IMR-90 (cell line): ENCODE measurements at regions not wholly inside any gene's neighbourhood (a gene's known extent, or its start where the extent isn't known, plus 50 kb on each side); places are given as distances from the start of the nearest gene placed in this dataset.

ENCODE experiments used
- ATAC-seq: fragments of 200-7000 bp; cut with Tn5 transposase; 2 replicates; pipeline ENCODE4 v1.9.1; 2020; ENCODE audit warnings: low read depth, mild to moderate bottlenecking, moderate library complexity
- BruUV-seq: library from RNA; stranded (reverse); fragments of 400-500 nt; replicated peaks from 2 replicates; lab custom pipeline; 2021; lab: Mats Ljungman, UMichigan
- CTCF ChIA-PET: fragments of 300-600 bp; formaldehyde crosslinking; extraction: SDS; loops from one replicate; lab custom pipeline; 2021; ENCODE audit warnings: antibody characterized with exemption; lab: Yijun Ruan, JAX
- POLR2A ChIA-PET: fragments of 300-600 bp; sonication (Branson Sonifier 250); formaldehyde crosslinking; loops from one replicate; lab custom pipeline; 2022; ENCODE audit warnings: antibody characterized with exemption; ENCODE audit not compliant: unreplicated experiment; lab: Charles Lee
- DNase-seq: peaks from one replicate; pipeline ENCODE4 v3.0.0; 2013
- H2AFZ ChIP-seq: replicated peaks from 2 replicates; pipeline ENCODE3; 2013; ENCODE audit warnings: low read length, mild to moderate bottlenecking; ENCODE audit not compliant: poor library complexity
- H2AK5ac ChIP-seq: 2 replicates; pipeline ENCODE4 v1.6.1; 2013; ENCODE audit warnings: low read depth, low read length, inconsistent platforms
- H2AK9ac ChIP-seq: replicated peaks from 2 replicates; pipeline ENCODE3; 2013; ENCODE audit warnings: mild to moderate bottlenecking, low read depth, low read length, moderate library complexity; ENCODE audit not compliant: poor library complexity
- H2BK120ac ChIP-seq: 2 replicates; pipeline ENCODE4 v1.6.1; 2013; ENCODE audit warnings: low read depth, low read length, inconsistent platforms
- H2BK15ac ChIP-seq: 3 replicates; pipeline ENCODE4 v1.6.1; 2013; ENCODE audit warnings: low read depth, low read length, inconsistent platforms
- H2BK20ac ChIP-seq: 2 replicates; pipeline ENCODE4 v1.6.1; 2013; ENCODE audit warnings: low read depth, mild to moderate bottlenecking, inconsistent platforms, low read length, moderate library complexity
- H2BK5ac ChIP-seq: 2 replicates; pipeline ENCODE4 v1.6.1; 2013; ENCODE audit warnings: mild to moderate bottlenecking, low read depth, low read length, inconsistent platforms; ENCODE audit not compliant: poor library complexity, severe bottlenecking
- H3K14ac ChIP-seq: replicated peaks from 2 replicates; pipeline ENCODE4 v1.6.1; 2013; ENCODE audit warnings: low read depth, low read length, inconsistent platforms
- H3K18ac ChIP-seq: 2 replicates; pipeline ENCODE4 v1.6.1; 2013; ENCODE audit warnings: low read depth, low read length, control low read depth
- H3K23ac ChIP-seq: 2 replicates; pipeline ENCODE4 v1.6.1; 2013; ENCODE audit warnings: low read depth, low read length, inconsistent platforms
- H3K27ac ChIP-seq: 2 replicates; pipeline ENCODE4 v1.5.1; 2013; ENCODE audit warnings: mild to moderate bottlenecking, control low read depth, low read length; ENCODE audit not compliant: insufficient read depth
- H3K27me3 ChIP-seq: 2 replicates; pipeline ENCODE4 v1.6.1; 2013; ENCODE audit warnings: low read length; ENCODE audit not compliant: control insufficient read depth, insufficient read depth
- H3K36me3 ChIP-seq: 2 replicates; pipeline ENCODE4 v1.6.1; 2013; ENCODE audit warnings: low read length, mixed read lengths; ENCODE audit not compliant: control insufficient read depth, insufficient read depth
- H3K4ac ChIP-seq: 2 replicates; pipeline ENCODE4 v1.6.1; 2013; ENCODE audit warnings: low read depth, low read length, inconsistent platforms
- H3K4me1 ChIP-seq: 2 replicates; pipeline ENCODE4 v1.6.1; 2013; ENCODE audit warnings: low read length, mixed read lengths; ENCODE audit not compliant: control insufficient read depth, insufficient read depth
- H3K4me2 ChIP-seq: 2 replicates; pipeline ENCODE4 v1.6.1; 2013; ENCODE audit warnings: low read depth, mild to moderate bottlenecking, control low read depth, low read length, moderate library complexity
- H3K4me3 ChIP-seq: 2 replicates; pipeline ENCODE4 v1.5.1; 2013; ENCODE audit warnings: low read depth, mild to moderate bottlenecking, control low read depth, low read length, moderate library complexity; ENCODE audit not compliant: insufficient read depth
- H3K56ac ChIP-seq: 2 replicates; pipeline ENCODE4 v1.6.1; 2013; ENCODE audit warnings: low read length, inconsistent platforms; ENCODE audit not compliant: insufficient read depth; ENCODE audit errors: extremely low read depth
- H3K79me1 ChIP-seq, 2 experiments: 2 replicates each; pipeline ENCODE4 v1.6.1; 2013; ENCODE audit warnings: low read length in 2 of 2, inconsistent platforms in 1 of 2, low read depth in 1 of 2
- H3K9ac ChIP-seq: 2 replicates; pipeline ENCODE4 v1.6.1; 2013; ENCODE audit warnings: low read depth, low read length, control low read depth
- H3K9me1 ChIP-seq: 2 replicates; pipeline ENCODE4 v1.6.1; 2013; ENCODE audit warnings: low read length, inconsistent platforms; ENCODE audit not compliant: insufficient read depth
- H3K9me3 ChIP-seq: 2 replicates; pipeline ENCODE4 v1.6.1; 2013; ENCODE audit warnings: low read length; ENCODE audit not compliant: control insufficient read depth, insufficient read depth
- H4K20me1 ChIP-seq: 2 replicates; pipeline ENCODE4 v1.6.1; 2013; ENCODE audit warnings: low read length, inconsistent platforms; ENCODE audit not compliant: insufficient read depth
- H4K5ac ChIP-seq: 2 replicates; pipeline ENCODE4 v1.6.1; 2013; ENCODE audit warnings: mild to moderate bottlenecking, low read depth, low read length, control low read depth
- H4K8ac ChIP-seq, 2 experiments: 2 replicates each; pipeline ENCODE4 v1.6.1; 2013; ENCODE audit warnings: low read depth in 2 of 2, low read length in 2 of 2, control low read depth in 1 of 2, inconsistent platforms in 1 of 2
- H4K91ac ChIP-seq: 2 replicates; pipeline ENCODE4 v1.6.1; 2013; ENCODE audit warnings: low read depth, low read length, inconsistent platforms; ENCODE audit not compliant: insufficient read depth
- BHLHE40 ChIP-seq: fragments of 150-350 bp; IDR thresholded peaks from 2 replicates; pipeline ENCODE4 v1.6.1; 2016; ENCODE audit warnings: mild to moderate bottlenecking, low read depth, low read length
- NFE2L2 ChIP-seq: fragments of 150-350 bp; IDR thresholded peaks from 2 replicates; pipeline ENCODE4 v1.6.1; 2016; ENCODE audit warnings: low read depth, mild to moderate bottlenecking, low read length
- WGBS, 2 experiments: methylation state at CpG; one replicate each; pipeline versions ENCODE4 v1.1.5 to v1.1.7; 2013; ENCODE audit warnings: missing lambda C conversion rate in 2 of 2; ENCODE audit not compliant: insufficient read length in 1 of 2; ENCODE audit errors: extremely low coverage in 2 of 2; 5-methylcytosine and 5-hydroxymethylcytosine counted together
- dilution Hi-C: fragments of 300-500 bp; cut with HindIII; formaldehyde crosslinking; loops from one replicate; pipeline ENCODE4 v1.14.3; 2018; ENCODE audit warnings: low sequenced_read_pairs; ENCODE audit not compliant: unreplicated experiment
- in situ Hi-C: fragments of 300-500 bp; cut with MboI; formaldehyde crosslinking; loops from 3 replicates; pipeline ENCODE4 v1.14.3; 2019; ENCODE audit warnings: low sequenced_read_pairs, inconsistent platforms, mixed read lengths
- intact Hi-C: fragments of 100-400 bp; cut with micrococcal nuclease; formaldehyde crosslinking; loops from 2 replicates; pipeline ENCODE4 v1.10.0; 2022
- TF ChIP-seq, protein P1 (sequence below): fragments of 150-350 bp; IDR thresholded peaks from 2 replicates; pipeline ENCODE4 v1.6.1; 2017; ENCODE audit warnings: mild to moderate bottlenecking, antibody characterized with exemption, low read length, low read depth
- TF ChIP-seq, protein P2 (sequence below): conservative IDR thresholded peaks from 2 replicates; pipeline ENCODE4 v1.5.1; 2012; ENCODE audit warnings: mild to moderate bottlenecking, low read depth, low read length, improper control_type of control experiment

DNA sequence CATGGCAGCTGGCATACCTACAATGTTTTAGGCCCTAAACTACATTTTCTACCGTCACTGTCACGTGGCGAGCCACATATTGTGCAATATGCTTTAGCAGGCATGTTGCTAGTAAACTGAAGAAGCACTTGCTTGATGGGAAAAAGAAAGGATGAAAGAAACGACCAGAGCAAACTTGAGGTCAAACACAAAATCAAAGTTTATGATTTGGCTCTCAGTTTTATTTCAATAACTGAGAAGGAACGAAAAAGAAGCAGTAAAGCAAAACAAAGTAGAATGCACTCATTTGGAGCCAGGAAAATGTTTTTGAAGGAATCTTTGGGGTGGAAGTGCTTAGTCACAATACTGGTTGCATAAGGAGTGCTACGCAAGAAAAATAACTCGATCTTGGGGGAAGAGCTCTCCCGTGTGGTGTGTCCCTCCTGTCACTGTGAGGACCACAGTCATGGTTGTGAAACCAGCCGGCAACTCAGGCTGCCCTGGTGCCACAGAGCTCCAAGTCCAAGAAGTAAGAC is 349.8 kb downstream of the RBM43 start (continued):
- TF ChIP-seq, protein P1, sequence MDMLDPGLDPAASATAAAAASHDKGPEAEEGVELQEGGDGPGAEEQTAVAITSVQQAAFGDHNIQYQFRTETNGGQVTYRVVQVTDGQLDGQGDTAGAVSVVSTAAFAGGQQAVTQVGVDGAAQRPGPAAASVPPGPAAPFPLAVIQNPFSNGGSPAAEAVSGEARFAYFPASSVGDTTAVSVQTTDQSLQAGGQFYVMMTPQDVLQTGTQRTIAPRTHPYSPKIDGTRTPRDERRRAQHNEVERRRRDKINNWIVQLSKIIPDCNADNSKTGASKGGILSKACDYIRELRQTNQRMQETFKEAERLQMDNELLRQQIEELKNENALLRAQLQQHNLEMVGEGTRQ = peak; percentile 95
- TF ChIP-seq BHLHE40 = peak; percentile 91

DNA sequence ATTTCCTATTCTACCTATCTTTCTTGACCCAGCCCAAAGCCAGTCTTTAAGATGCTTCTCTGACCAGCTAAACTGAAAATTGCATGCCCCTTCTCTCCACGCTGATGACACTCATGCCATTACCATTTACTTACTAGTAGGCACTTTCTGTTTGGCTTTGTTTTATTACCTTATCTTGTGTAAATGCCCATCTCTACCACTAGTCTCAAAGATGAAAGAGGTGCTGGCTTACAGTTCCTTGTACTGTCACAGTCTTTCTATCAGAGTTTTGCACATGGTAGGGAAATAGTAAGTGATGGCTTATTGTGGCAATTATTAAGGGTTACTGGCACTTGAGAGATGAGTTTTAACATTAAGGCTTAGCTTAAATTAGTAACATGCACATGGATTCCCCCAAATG is 352.1 kb downstream of the RBM43 start:
- H3K79me1 ChIP-seq = no peaks in the 10 kb centered on the region
- H4K8ac ChIP-seq = no peak overlapping the region
- H2BK120ac ChIP-seq = peak overlapping the region; percentile 64; the same call in 1 of the 2 replicates
- TF ChIP-seq, protein P2, sequence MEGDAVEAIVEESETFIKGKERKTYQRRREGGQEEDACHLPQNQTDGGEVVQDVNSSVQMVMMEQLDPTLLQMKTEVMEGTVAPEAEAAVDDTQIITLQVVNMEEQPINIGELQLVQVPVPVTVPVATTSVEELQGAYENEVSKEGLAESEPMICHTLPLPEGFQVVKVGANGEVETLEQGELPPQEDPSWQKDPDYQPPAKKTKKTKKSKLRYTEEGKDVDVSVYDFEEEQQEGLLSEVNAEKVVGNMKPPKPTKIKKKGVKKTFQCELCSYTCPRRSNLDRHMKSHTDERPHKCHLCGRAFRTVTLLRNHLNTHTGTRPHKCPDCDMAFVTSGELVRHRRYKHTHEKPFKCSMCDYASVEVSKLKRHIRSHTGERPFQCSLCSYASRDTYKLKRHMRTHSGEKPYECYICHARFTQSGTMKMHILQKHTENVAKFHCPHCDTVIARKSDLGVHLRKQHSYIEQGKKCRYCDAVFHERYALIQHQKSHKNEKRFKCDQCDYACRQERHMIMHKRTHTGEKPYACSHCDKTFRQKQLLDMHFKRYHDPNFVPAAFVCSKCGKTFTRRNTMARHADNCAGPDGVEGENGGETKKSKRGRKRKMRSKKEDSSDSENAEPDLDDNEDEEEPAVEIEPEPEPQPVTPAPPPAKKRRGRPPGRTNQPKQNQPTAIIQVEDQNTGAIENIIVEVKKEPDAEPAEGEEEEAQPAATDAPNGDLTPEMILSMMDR = 0 out of 2 replicates have a peak, but pooled peaks have one; percentile 17
- no peak for TF ChIP-seq NFE2L2
- POLR2A ChIA-PET = no interaction called here
- no peak overlapping the region for H3K9ac ChIP-seq
- no peak overlapping the region for H4K91ac ChIP-seq
- no peaks in the 10 kb centered on the region for H4K20me1 ChIP-seq
- H3K4ac ChIP-seq = no peak overlapping the region
- H3K27ac ChIP-seq = no peak overlapping the region
- DNase-seq = no peak
- no peak overlapping the region for H3K56ac ChIP-seq
- H4K5ac ChIP-seq = peak overlapping the region; percentile 66; the same call in 1 of the 2 replicates
- no peak overlapping the region for H2BK15ac ChIP-seq
- no peak overlapping the region for H3K4me2 ChIP-seq
- H3K14ac ChIP-seq = no peak overlapping the region; the same call in 1 of the 2 replicates
- in situ Hi-C loops = loop anchor here (5.0 to 25.0 kb wide), 2 partner anchors 422 to 1322 kb away; partner anchors contain the start of genes MMADHC and RND3
- dilution Hi-C loops = no loop called here
- WGBS, 2 experiments = 80% methylated on average over 1 of the region's 1 CpG; no CpG with 5 or more reads in 1 of the 2 experiments
- H3K9me1 ChIP-seq = no peaks in the 10 kb centered on the region
- H2BK5ac ChIP-seq = no peak overlapping the region
- H2BK20ac ChIP-seq = no peak overlapping the region
- H3K9me3 ChIP-seq = no peaks in the 10 kb centered on the region; the same call in 1 of the 2 replicates
- no peaks in the 10 kb centered on the region for H3K27me3 ChIP-seq
- intact Hi-C loops = loop anchor here (5.0 to 10.0 kb wide), 2 partner anchors 227 to 1315 kb away; no protein-coding TSS in a partner anchor
- no peak overlapping the region for H2AK9ac ChIP-seq
- H3K18ac ChIP-seq = peak overlapping the region; percentile 72
- ATAC-seq = no peak
- H2AK5ac ChIP-seq = no peak overlapping the region
- no peak overlapping the region for H3K23ac ChIP-seq
- CTCF ChIA-PET = interaction anchor here (1.0 to 1.1 kb wide), 2 partner anchors 11 to 33 kb away, joined by 3 read pairs; no protein-coding TSS in a partner anchor
- peaks cover 7% of the 10 kb centered on the region; the same call in 1 of the 2 replicates for H3K4me1 ChIP-seq
- no peaks in the 10 kb centered on the region for H3K36me3 ChIP-seq
- no TSS peak for BruUV-seq
- H2AFZ ChIP-seq = no peak overlapping the region
- H3K4me3 ChIP-seq = no peak overlapping the region
